ENCODE measurements at regions not wholly inside any gene's neighbourhood (a gene's known extent, or its start where the extent isn't known, plus 50 kb on each side); places are given as distances from the start of the nearest gene placed in this dataset.

GRCh38 chr3:110750201-110750600 lies 321.4 kb upstream of the NECTIN3 start:
- in situ Hi-C loops (cut with MboI): no loop called here
- H3K9me3 ChIP-seq (replicated peaks; ENCODE audit: control insufficient read depth, insufficient read depth, low read length): no peaks in the 10 kb centered on the region
- H3K4me1 ChIP-seq (ENCODE audit: control insufficient read depth, insufficient read depth, low read length): no peaks in the 10 kb centered on the region
- no TSS peak for BruUV-seq (replicated peaks)
- no peaks in the 10 kb centered on the region for H3K36me3 ChIP-seq (ENCODE audit: control insufficient read depth in 2 of 2, insufficient read depth in 2 of 2, low read length in 1 of 2)
- H2AFZ ChIP-seq (ENCODE audit: control insufficient read depth, low read depth, low read length): no peak overlapping the region
- H3K27ac ChIP-seq (ENCODE audit: control insufficient read depth, insufficient read depth): no peak overlapping the region
- H4K20me1 ChIP-seq (ENCODE audit: control insufficient read depth, insufficient read depth): no peaks in the 10 kb centered on the region
- H3K4me2 ChIP-seq (ENCODE audit: control insufficient read depth, insufficient read depth): no peak overlapping the region
- intact Hi-C loops (cut with micrococcal nuclease; ENCODE audit: unreplicated experiment): no loop called here
- FAIRE-seq: no peak
- ChIA-PET POLR2A (no interaction called here), CTCF (no interaction called here), RAD21 (ENCODE audit: unreplicated experiment) (no interaction called here), SMC1A (ENCODE audit: uncharacterized antibody, unreplicated experiment) (interaction anchor here (0.6 kb wide), 1 partner anchor 65 kb away, joined by 3 read pairs; no protein-coding TSS in a partner anchor)
- H3K9ac ChIP-seq (ENCODE audit: control insufficient read depth, insufficient read depth, low read length): no peak overlapping the region
- TF ChIP-seq MLLT1 (IDR thresholded peaks at IDR 0.05) (no peak), SKIL (IDR thresholded peaks at IDR 0.05; ENCODE audit: low read depth, poor library complexity, severe bottlenecking) (no peak), FOS (IDR thresholded peaks at IDR 0.05; ENCODE audit: borderline replicate concordance, extremely low read depth, insufficient read length) (no peak)
- no peak for ATAC-seq
- no peak for DNase-seq (ENCODE audit: low read depth, low spot score)
- no peaks in the 10 kb centered on the region for H3K27me3 ChIP-seq (replicated peaks in 1 of 2; ENCODE audit: control insufficient read depth in 2 of 2, insufficient read depth in 2 of 2, low read length in 1 of 2)
- no peak overlapping the region for H3K4me3 ChIP-seq
- no peaks in the 10 kb centered on the region for H3K79me2 ChIP-seq (ENCODE audit: control insufficient read depth, insufficient read depth, low read length)

GRCh38 chr3:110752307-110752706 lies 319.3 kb upstream of the NECTIN3 start:
- 11% methylated on average over 3 of the region's 3 CpGs for WGBS (ENCODE audit: insufficient coverage, insufficient replicate concordance, low lambda C conversion rate, missing lambda C conversion rate)
- TF ChIP-seq YY1 (IDR thresholded peaks at IDR 0.05; ENCODE audit: low read depth, low read length) (no peak), SUPT20H (IDR thresholded peaks at IDR 0.05; ENCODE audit: borderline replicate concordance, control insufficient read depth, low read depth, low read length) (no peak), HDAC2 (IDR thresholded peaks at IDR 0.05) (no peak), FOXK2 (IDR thresholded peaks at IDR 0.05) (no peak), TBL1XR1 (IDR thresholded peaks at IDR 0.05; ENCODE audit: low read depth, low read length) (no peak), SIX5 (IDR thresholded peaks at IDR 0.05; ENCODE audit: low read depth, low read length, severe bottlenecking) (no peak), IKZF1 (conservative IDR thresholded peaks at IDR 0.05) (no peak), RAD21 (IDR thresholded peaks at IDR 0.05; ENCODE audit: insufficient read depth, low read depth, low read length) (no peak)
- no peak overlapping the region for H3K4me2 ChIP-seq (ENCODE audit: control insufficient read depth, insufficient read depth)
- H2AFZ ChIP-seq (ENCODE audit: control insufficient read depth, low read depth, low read length): no peak overlapping the region
- intact Hi-C loops (cut with micrococcal nuclease; ENCODE audit: unreplicated experiment) (no loop called here), in situ Hi-C loops (cut with MboI) (no loop called here)
- no peak overlapping the region for H3K27ac ChIP-seq (ENCODE audit: control insufficient read depth, insufficient read depth)
- H3K36me3 ChIP-seq (ENCODE audit: control insufficient read depth in 2 of 2, insufficient read depth in 2 of 2, low read length in 1 of 2): no peaks in the 10 kb centered on the region
- H3K79me2 ChIP-seq (ENCODE audit: control insufficient read depth, insufficient read depth, low read length): no peaks in the 10 kb centered on the region
- ChIA-PET CTCF (no interaction called here), SMC1A (ENCODE audit: uncharacterized antibody, unreplicated experiment) (interaction anchor here (1.3 kb wide), 1 partner anchor 16 kb away, joined by 3 read pairs; no protein-coding TSS in a partner anchor), RAD21 (ENCODE audit: unreplicated experiment) (no interaction called here), POLR2A (no interaction called here)
- DNase-seq (ENCODE audit: low read depth, low spot score) (no peak), ATAC-seq (no peak), FAIRE-seq (no peak)
- H3K27me3 ChIP-seq (replicated peaks in 1 of 2; ENCODE audit: control insufficient read depth in 2 of 2, insufficient read depth in 2 of 2, low read length in 1 of 2): no peaks in the 10 kb centered on the region
- no peaks in the 10 kb centered on the region for H3K9me3 ChIP-seq (replicated peaks; ENCODE audit: control insufficient read depth, insufficient read depth, low read length)
- no peak overlapping the region for H3K4me3 ChIP-seq
- H3K9ac ChIP-seq (ENCODE audit: control insufficient read depth, insufficient read depth, low read length): no peak overlapping the region
- H3K4me1 ChIP-seq (ENCODE audit: control insufficient read depth, insufficient read depth, low read length): no peaks in the 10 kb centered on the region
- no peaks in the 10 kb centered on the region for H4K20me1 ChIP-seq (ENCODE audit: control insufficient read depth, insufficient read depth)
- BruUV-seq (replicated peaks): no TSS peak

Data from GM12878 (cell line).